Chondrocyte (in vitro differentiated cells): ENCODE measurements at regions not wholly inside any gene's neighbourhood (a gene's known extent, or its start where the extent isn't known, plus 50 kb on each side); places are given as distances from the start of the nearest gene placed in this dataset.

ENCODE experiments used
- DNase-seq: peaks from one replicate; pipeline ENCODE4 v3.0.0; 2021; ENCODE audit warnings: mixed read lengths, low spot score
- H3K27ac Mint-ChIP-seq: one replicate; pipeline ENCODE4 v1.8.0; 2021; ENCODE audit warnings: mild to moderate bottlenecking, moderate library complexity, mixed read lengths; ENCODE audit not compliant: unreplicated experiment
- H3K27me3 Mint-ChIP-seq: 2 replicates; pipeline ENCODE4 v1.8.0; 2021; ENCODE audit warnings: low read depth, mixed read lengths
- H3K36me3 Mint-ChIP-seq: 2 replicates; pipeline ENCODE4 v1.8.0; 2021; ENCODE audit warnings: low read depth, mixed read lengths
- H3K4me1 Mint-ChIP-seq: 2 replicates; pipeline ENCODE4 v1.8.0; 2021; ENCODE audit warnings: low read depth, mild to moderate bottlenecking, mixed read lengths
- H3K4me3 Mint-ChIP-seq: one replicate; pipeline ENCODE4 v1.8.0; 2021; ENCODE audit warnings: mild to moderate bottlenecking, moderate library complexity, mixed read lengths; ENCODE audit not compliant: unreplicated experiment
- H3K9me3 Mint-ChIP-seq: 2 replicates; pipeline ENCODE4 v1.8.0; 2021; ENCODE audit warnings: low read depth, mixed read lengths
- CTCF ChIP-seq: fragments of 200-600 bp; sonication (generic); IDR thresholded peaks from 2 replicates; pipeline ENCODE4 v1.5.0; 2021; ENCODE audit warnings: antibody characterized with exemption, mild to moderate bottlenecking, moderate library complexity

- no peaks in the 10 kb centered on the region for H3K27me3 Mint-ChIP-seq
- no peak overlapping the region for H3K4me3 Mint-ChIP-seq
- no peak overlapping the region for H3K27ac Mint-ChIP-seq
- H3K9me3 Mint-ChIP-seq = no peaks in the 10 kb centered on the region
- TF ChIP-seq CTCF = no peak
- no peaks in the 10 kb centered on the region for H3K4me1 Mint-ChIP-seq
- peak; percentile 43 for DNase-seq
- no peaks in the 10 kb centered on the region for H3K36me3 Mint-ChIP-seq
Observed at GRCh38 chr19:30085394-30085793, 143.4 kb downstream of the URI1 start.

- H3K4me1 Mint-ChIP-seq = no peaks in the 10 kb centered on the region
- H3K27me3 Mint-ChIP-seq = no peaks in the 10 kb centered on the region
- DNase-seq = peak; percentile 20
- no peak for TF ChIP-seq CTCF
- H3K4me3 Mint-ChIP-seq = no peak overlapping the region
- H3K27ac Mint-ChIP-seq = no peak overlapping the region
- no peaks in the 10 kb centered on the region for H3K9me3 Mint-ChIP-seq
- no peaks in the 10 kb centered on the region for H3K36me3 Mint-ChIP-seq
Observed at GRCh38 chr19:30086220-30086619, 144.2 kb downstream of the URI1 start.

GRCh38 chr19:30086916-30087315, 144.9 kb downstream of the URI1 start:
- no peaks in the 10 kb centered on the region for H3K36me3 Mint-ChIP-seq
- no peaks in the 10 kb centered on the region for H3K4me1 Mint-ChIP-seq
- H3K27ac Mint-ChIP-seq = no peak overlapping the region
- no peaks in the 10 kb centered on the region for H3K9me3 Mint-ChIP-seq
- no peak for TF ChIP-seq CTCF
- peak; percentile 13 for DNase-seq
- no peak overlapping the region for H3K4me3 Mint-ChIP-seq
- no peaks in the 10 kb centered on the region for H3K27me3 Mint-ChIP-seq

- H3K4me3 Mint-ChIP-seq = no peak overlapping the region
- H3K27ac Mint-ChIP-seq = no peak overlapping the region
- peak; percentile 70 for DNase-seq
- no peaks in the 10 kb centered on the region for H3K4me1 Mint-ChIP-seq
- no peaks in the 10 kb centered on the region for H3K36me3 Mint-ChIP-seq
- H3K27me3 Mint-ChIP-seq = no peaks in the 10 kb centered on the region
- no peak for TF ChIP-seq CTCF
- no peaks in the 10 kb centered on the region for H3K9me3 Mint-ChIP-seq
Observed at GRCh38 chr19:30087381-30088138, 145.5 kb downstream of the URI1 start.

GRCh38 chr19:30088567-30088966, 146.5 kb downstream of the URI1 start:
- H3K27me3 Mint-ChIP-seq = no peaks in the 10 kb centered on the region
- no peaks in the 10 kb centered on the region for H3K4me1 Mint-ChIP-seq
- no peaks in the 10 kb centered on the region for H3K36me3 Mint-ChIP-seq
- H3K4me3 Mint-ChIP-seq = no peak overlapping the region
- H3K9me3 Mint-ChIP-seq = no peaks in the 10 kb centered on the region
- TF ChIP-seq CTCF = no peak
- H3K27ac Mint-ChIP-seq = no peak overlapping the region
- DNase-seq = no peak
